GM12873 (cell line): ENCODE measurements at regions not wholly inside any gene's neighbourhood (a gene's known extent, or its start where the extent isn't known, plus 50 kb on each side); places are given as distances from the start of the nearest gene placed in this dataset.

ENCODE experiments used
- TF ChIP-seq, protein P1 (sequence below): IDR thresholded peaks from 2 replicates; pipeline ENCODE4 v1.5.1; 2012; ENCODE audit warnings: low read depth, mild to moderate bottlenecking, moderate library complexity, low read length, control low read depth; ENCODE audit not compliant: insufficient read depth; ENCODE audit errors: missing control alignments

DNA sequence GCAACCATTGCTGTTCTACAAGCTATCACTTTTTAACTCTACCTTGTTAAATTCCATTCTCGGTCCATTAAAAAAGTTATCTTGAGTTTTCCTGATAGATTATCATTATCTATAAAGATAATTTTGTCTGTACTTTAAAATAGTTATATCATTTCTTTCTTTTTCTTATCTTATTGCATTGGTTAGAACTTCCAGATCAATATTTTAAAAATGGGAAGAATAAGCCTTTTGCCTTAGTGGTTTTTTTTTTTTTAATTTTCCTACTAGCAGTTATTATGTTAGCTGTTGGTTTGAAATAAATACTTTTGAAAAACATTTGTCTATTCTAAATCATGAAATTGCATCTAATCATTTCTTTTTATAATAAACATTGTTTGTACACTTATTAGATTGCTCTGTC is 71.0 kb upstream of the ATF3 start:
- TF ChIP-seq, protein P1, sequence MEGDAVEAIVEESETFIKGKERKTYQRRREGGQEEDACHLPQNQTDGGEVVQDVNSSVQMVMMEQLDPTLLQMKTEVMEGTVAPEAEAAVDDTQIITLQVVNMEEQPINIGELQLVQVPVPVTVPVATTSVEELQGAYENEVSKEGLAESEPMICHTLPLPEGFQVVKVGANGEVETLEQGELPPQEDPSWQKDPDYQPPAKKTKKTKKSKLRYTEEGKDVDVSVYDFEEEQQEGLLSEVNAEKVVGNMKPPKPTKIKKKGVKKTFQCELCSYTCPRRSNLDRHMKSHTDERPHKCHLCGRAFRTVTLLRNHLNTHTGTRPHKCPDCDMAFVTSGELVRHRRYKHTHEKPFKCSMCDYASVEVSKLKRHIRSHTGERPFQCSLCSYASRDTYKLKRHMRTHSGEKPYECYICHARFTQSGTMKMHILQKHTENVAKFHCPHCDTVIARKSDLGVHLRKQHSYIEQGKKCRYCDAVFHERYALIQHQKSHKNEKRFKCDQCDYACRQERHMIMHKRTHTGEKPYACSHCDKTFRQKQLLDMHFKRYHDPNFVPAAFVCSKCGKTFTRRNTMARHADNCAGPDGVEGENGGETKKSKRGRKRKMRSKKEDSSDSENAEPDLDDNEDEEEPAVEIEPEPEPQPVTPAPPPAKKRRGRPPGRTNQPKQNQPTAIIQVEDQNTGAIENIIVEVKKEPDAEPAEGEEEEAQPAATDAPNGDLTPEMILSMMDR: no peak

DNA sequence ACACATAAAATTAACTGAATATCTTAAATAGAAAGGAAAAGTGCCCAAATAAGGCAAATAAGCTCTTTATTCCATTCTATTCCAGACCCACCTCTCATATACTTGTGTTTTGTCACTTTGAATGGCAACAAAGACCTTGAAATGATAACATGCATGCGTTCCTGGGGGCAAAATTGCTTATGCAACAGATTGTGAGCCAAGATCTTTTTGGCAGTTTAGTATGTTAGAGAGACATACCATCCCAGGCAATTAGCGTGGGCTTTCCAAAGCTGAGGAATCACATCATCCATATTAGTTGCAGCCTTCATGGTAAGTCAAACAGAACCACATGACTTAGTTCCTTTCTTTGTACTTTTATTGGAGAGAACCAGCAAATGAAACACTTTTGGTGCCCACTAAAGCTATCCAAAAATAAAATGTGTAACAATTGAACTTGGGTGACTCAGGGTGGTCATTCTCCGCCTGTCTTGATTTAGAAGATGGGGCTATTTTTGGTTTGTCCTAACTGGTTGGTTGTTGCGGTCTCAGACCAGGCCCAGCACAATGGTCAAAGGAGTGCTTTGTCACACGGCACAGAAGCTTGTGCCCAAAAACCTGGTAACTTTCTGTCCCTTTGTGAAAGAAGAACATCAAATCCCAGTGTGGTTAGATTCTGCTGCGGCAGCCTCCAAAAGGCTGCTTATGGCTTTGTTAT is 68.7 kb upstream of the ATF3 start:
- TF ChIP-seq, protein P1: no peak

DNA sequence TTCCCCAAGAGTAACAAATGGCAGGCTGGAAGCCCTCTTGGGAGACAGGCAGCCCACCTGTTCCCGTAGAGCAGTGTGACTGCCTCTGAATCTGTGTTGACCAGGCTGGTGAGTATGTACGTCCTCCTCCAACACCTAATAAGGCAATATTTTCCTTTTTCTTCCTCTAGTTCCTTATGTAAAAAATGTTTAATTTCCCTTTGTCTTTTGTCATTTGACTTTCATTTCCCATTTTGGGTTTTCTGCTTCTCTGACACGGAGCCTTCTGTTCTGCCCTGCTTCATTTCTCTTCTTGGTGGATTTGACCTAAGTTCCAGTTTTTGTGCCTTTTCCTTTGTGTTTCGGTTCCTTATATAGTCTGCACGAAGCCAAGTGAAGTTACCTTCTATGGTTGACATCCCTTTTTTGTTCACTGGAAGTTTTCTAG is 65.8 kb upstream of the ATF3 start:
- TF ChIP-seq, protein P1: no peak

DNA sequence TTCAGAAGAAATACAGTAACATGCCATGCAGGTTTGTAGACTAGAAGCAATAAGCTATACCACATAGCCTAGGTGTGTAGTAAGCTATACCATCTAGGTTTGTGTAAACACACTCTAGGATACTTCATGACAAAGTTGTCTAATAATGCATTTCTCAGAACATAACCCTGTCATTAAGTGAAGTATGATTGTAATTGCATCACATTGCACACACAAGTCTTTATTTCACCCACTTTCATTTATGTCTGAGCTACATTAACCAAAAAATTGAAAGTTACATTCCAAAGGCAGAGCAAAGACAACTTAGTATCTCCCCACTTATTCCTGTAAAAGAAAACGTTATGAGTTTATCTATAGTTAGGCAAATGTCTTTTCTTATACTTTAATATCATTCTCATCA is 64.5 kb upstream of the ATF3 start:
- TF ChIP-seq, protein P1: no peak

DNA sequence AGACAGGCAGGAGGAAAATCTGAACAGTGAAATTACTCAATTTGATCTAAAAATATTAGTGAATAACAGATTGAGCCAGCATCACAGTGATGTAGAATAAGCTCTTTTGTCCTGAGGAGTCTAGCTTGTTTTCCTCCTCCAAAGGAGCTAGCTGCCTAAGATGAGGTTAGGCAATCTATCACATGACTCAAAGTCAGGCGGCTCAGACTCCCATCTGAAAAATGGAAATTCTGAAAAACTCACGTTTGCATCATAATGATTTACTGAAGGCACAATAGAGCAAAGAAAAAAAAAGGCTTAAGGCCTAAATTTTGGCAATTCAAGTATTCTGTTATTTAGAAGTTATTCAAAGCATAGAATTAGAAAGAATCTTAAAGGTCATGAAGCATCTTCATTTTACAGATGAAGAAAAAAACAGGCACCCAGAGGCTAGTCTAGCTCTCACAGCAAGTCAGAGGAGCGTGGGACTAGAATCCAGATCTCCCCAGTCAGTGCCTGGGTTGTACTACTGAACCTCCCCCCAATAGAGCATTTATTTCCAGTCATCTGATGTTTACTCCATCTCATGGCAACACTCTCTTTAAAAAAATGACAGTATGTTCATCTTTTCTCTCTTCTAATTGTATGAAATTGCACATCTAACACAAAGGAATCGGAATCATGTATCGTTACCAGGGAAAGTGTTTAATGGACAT is 62.5 kb upstream of the ATF3 start:
- TF ChIP-seq, protein P1: no peak

DNA sequence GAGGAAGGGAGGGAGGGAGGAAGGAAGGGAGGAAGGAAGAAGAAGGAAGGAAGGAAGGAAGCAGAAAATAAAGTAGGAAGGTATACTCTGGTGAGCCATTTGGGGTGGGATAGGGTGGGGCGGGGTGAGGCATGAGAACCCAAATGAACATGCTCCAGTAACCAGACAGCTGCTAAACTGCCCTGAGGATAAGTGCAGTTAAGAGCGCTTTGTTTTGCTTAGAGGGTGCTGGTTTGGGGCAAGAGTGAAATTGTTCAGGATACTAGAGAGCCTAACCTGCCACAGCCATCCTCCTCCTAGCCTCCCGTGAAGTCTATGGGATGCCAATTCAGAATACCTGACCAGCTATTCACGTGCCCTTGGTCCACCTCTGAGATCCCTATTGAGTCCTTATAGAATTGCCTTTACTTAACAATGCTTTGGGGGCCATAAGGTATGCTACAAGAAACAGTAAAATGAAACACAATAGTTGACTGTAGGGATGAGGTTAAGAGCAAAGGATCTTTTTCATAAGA is 59.0 kb upstream of the ATF3 start:
- TF ChIP-seq, protein P1: no peak

DNA sequence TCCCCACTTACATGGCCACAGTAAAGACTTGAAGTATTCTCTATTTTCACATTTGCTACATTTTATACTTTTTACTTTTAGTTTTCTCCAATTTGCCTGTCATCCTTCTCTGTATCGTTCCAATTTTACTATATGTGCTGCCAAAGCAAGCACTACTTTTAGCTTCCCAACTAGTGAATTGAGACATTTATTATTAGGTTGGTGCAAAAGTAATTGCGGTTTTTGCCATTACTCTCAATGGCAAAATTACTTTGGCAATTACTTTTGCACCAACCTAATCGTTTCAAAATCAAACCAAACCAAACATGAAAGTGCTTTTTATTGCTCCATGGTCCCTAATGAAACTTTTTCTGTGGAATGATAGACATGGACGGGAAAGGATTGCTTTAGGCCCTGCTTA is 56.6 kb upstream of the ATF3 start:
- TF ChIP-seq, protein P1: no peak
